Skeletal muscle cell (primary cell): ENCODE measurements at regions not wholly inside any gene's neighbourhood (a gene's known extent, or its start where the extent isn't known, plus 50 kb on each side); places are given as distances from the start of the nearest gene placed in this dataset.

ENCODE experiments used
- DNase-seq: peaks from one replicate; pipeline ENCODE4 v3.0.0-alpha.2; 2010; ENCODE audit warnings: low read depth
- H3K4me3 ChIP-seq: 2 replicates; pipeline ENCODE4 v1.5.1; 2011; ENCODE audit warnings: low read depth, mild to moderate bottlenecking, control low read depth, low read length, moderate library complexity

DNA sequence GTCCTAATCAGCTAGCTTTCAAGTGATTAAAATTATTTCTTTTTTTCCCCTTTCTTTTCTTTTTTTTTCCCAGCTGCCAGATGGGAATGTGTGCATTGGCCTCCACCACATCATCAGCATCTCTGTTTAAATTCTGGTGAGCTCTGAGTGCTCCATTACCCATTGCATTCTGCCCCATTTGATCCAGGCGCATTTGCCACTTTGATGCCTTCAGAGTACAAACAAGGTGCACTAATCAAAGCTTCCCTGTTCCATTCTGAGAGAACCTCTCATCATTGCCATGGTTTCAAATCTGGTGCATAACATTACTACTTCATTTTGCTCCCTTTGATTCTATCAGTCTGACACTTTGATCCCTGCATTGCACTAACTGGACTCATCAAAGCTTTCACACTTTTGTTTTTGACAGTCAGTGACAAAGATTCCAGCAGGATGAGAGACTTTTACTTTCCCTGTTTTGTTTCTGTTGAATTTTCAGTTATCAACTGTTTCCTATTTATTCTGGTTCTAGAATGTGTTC lies 238.8 kb upstream of the PCDH10 start:
- no peak overlapping the region for H3K4me3 ChIP-seq
- no peak for DNase-seq

DNA sequence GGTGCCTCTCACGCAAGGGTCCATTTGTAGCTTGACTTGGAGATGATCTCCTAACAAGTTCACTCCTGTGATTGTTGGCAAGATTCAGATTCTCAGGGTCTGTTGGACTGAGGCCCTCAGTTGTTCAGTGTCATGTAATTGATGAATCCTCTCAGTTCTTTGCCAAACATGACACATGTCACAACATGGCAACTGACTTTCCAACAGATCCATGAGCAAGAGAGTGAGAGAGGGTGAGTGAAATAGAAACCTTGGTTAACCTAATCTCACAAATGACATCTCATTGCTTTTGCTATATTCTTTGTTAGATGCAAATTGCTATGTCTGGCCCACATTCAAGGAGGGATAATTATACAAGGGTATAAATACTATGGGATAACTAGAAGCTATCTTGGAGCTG lies 231.0 kb upstream of the PCDH10 start:
- DNase-seq: no peak
- no peak overlapping the region for H3K4me3 ChIP-seq

DNA sequence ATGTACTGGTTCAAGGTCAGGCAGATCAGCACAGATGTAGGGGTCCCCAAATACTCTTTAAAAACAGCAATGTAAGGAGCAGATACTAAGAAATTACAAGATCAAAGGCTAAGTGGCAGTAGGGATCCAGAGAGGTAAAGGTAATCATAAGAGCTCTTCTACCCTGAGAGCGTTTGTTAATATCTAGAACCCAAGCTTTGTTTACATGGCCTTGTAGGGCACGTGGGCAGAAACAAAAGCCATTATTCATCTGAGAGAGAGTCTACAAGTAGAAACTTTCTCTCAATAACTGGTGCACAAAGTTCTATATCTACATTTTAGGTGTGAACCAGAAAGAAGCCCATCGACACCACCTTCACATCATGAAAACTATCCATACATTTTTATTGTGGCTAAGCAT lies 225.6 kb upstream of the PCDH10 start:
- no peak for DNase-seq
- H3K4me3 ChIP-seq: no peak overlapping the region

DNA sequence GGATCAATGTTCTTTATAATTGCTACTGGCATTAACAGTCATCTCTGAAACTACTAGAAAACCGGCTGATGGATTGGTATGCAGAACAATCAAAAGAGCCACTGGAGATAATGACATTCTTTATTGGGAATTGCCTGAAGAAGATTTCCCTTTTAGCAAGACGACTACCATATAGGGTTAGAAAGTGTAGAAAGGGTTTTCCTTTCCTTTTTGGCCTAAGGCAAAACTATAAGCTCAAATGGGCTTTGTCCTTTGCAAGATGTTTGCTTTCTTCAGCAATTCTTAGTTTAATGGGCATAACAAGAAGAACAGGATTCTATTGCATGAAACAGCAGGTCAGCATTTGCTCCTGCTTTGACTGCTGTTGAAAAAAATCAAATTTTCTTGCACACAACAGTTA lies 214.2 kb upstream of the PCDH10 start:
- no peak for DNase-seq
- no peak overlapping the region for H3K4me3 ChIP-seq

DNA sequence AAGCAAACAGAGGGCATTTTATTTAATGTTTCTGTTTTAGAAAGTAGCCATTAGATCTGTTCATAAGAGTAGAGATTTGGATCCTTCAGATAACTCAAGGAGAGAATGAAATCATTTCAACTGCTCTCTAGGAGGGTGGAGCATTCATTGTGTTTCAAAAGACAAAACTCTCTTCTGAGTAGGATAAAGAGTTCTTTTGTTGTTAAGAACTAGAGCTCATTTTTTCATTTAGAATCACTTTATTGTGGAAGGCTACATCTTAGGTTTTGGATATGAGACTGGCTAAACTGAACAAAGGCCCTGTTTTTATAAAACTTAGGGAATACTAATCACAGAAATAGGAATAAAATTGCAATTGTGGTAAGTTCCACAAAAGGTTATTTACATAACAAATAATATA lies 193.9 kb upstream of the PCDH10 start:
- no peak overlapping the region for H3K4me3 ChIP-seq
- no peak for DNase-seq

DNA sequence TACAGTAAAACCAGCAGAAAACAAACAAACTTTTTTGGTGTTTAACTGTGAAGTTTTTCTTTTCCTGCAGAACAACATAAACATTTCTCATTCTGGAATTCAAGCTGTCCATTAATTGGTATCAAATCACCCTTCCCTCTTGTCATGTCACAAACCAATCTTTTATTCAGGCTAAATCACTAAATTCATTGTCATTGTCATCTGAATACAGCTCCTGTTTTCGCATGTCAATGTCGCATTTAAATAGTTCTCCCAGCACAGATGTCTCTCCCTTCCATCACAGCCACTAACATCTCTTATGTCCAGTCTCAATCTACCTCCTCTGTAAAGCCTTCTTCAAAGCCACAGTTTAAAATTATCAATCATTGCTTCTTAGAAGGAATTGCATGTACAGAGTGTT lies 192.1 kb upstream of the PCDH10 start:
- no peak overlapping the region for H3K4me3 ChIP-seq
- no peak for DNase-seq

DNA sequence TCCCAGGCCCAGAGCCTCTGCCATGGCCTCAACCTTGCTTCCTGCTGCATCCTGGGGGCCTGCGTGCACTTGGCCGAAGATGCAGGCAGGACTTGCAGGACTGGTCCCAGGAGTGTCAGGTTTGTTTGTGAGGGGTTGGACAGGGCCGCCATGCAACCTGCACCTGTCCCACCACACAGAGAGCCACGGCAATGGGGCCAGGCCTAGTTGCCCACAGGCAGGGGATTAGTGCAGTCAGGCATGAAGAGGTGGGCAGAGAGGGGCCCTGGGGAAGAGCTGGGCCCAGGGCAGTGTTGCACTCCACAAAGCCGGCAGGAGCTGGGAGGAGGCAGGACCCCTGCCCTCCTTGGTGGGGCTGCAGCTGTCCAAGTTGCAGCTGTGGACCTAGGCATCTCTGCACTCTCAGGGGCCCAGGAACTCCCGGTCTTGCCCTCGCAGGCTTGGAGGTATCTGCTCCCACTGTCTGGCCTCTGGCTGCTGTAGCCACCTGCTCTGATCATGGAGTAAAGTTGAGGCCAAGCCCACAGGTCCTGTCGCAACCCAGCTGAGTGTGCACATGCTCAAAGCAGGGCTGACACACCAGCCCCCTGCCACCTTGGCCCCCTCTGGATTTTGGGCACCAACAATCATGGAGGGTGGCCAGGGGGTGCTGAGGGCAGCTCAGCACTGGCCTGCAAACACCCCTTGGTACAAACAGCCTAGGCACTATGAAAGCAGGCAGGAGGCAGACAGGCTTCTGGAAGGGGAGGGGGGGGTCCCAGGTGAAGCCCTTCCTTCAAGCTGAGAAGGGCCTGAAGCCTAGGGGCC lies 190.4 kb upstream of the PCDH10 start:
- no peak for DNase-seq
- H3K4me3 ChIP-seq: no peak overlapping the region

DNA sequence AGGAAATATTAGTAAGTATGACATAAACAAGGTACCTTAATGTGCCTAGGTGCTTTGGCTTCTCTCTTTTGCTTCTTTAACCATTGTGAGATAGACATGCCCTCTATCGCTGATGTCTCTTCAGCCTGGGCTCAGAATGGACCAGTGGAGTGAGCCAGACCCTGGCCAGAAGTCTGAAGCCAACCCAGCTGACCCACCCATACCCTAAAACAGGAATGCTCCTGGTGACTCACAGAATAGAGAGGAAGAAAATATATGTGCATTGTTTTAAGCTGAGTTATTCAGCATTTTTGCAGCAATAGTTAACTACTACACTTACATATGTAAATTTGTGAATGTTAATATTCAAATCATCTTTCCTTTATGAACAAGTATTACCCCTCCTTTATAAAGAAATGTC lies 167.5 kb upstream of the PCDH10 start:
- no peak overlapping the region for H3K4me3 ChIP-seq
- DNase-seq: no peak

DNA sequence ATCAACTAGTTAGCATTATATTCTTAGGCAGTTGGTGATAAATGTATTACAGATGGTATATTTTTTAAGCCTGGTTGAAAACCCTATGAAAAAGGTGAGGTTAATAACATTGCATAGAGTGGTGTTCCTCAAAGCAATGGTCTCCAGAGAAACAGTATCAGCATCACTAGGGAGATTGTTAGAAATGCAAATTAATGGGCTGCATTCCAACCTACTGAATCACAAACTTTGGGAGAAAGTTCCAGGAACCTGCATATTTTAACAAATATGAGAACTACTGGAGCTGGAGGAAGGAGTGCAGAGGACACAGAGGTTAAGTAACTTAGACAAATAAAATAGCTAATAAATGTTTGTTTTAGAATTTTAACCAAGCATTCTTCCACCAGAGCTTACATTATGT lies 166.9 kb upstream of the PCDH10 start:
- DNase-seq: no peak
- no peak overlapping the region for H3K4me3 ChIP-seq

DNA sequence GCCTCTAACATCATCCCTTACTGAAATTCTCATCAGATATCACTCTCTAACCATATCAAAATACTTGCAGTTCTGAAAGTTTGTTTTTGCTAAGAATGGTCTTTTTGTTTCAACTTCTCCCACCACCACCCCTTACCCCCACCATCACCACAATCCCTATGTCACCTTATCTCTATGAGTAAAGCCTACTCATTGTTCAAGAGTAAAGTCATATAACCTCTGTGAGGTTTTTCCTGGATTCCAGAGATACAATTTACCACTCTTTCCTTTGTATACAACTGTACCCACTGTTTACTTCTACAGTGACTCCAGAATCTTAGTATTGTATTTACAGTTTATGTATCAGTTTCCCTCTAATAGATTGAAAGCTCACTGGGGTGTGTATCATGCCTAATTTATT lies 158.0 kb upstream of the PCDH10 start:
- no peak for DNase-seq
- no peak overlapping the region for H3K4me3 ChIP-seq

DNA sequence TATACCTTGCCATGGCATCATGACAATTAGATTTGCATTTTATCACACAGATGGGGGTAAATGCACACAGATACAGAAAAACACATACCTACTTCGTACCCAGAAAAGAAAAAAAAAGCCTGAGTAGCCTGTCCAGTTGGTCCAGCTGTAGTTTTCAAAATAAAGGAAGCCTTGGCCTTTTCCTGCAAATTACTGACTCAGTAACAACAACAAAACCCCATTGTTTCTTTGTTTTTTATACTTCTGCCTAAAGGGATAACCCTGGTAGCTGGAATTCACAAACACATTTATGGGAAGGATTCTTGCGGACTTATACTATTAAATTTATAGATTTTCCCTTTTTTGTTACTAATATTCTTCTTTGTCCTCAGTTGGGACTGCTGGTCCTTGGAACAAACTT lies 156.4 kb upstream of the PCDH10 start:
- no peak for DNase-seq
- H3K4me3 ChIP-seq: no peak overlapping the region

DNA sequence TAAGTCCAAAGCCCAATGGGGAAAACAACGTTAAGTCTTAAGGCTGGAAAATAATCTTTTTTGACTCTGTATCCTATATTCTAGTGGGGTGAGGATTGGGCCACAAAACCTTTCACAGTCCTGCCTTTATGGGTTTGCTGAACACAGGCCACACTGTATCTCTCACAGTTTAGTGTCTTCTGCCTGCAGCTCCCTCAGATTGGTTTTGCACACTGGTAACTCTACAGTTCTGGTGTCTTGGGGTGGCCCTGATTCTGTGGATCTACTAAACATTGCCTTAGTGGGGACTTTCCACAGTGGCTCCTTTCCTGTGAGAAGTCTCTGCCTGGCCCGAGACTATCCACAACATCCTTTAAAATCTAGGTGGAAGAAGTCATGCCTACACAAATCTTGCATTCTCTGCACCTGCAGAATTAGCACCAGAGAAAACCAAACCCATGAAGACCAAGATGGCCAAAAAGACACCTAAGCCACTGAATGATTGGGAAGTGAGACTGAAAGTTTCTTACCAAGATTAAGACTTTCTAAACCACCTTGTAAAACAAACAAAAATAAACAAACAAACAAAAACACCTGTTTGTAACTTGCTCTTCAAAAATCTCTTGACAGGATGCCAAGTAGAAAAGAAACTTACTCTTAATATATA lies 150.4 kb upstream of the PCDH10 start:
- no peak overlapping the region for H3K4me3 ChIP-seq
- no peak for DNase-seq

DNA sequence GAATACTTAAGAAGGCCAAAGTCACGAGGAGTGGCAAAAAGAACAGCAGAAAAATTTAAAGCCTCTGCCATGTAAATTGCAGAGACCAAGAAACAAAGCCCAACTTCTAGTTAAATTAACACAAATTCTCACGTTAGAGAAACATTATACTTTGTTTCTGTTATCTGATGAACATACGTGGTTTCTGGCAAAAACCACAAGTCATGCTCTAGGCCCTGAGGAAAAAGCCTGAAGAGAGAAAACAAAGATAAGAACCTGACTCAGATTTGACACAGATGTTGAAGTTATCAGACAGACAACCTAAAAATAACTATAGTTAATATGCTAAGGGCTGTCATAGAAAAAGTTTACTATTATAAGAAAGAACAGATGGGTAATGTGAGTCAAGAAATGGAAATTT lies 149.1 kb upstream of the PCDH10 start:
- no peak overlapping the region for H3K4me3 ChIP-seq
- no peak for DNase-seq

DNA sequence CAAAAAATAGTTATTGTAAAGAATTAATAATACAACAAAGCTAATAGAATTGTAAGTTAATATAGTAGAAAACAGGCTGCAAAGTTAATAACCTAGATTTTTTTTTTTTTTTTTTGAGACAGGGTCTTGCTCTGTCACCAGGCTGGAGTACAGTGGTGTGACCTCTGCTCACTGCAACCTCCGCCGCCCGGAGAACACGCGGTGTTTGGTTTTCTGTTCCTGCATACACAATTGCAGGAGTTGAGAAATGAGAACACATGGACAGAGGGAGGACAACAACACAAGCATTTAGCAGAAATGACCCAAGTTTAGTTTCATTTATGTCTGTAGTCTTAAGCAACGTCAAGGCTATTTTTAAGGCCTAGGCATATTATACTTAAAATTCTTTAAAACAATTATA lies 145.9 kb upstream of the PCDH10 start:
- DNase-seq: no peak

DNA sequence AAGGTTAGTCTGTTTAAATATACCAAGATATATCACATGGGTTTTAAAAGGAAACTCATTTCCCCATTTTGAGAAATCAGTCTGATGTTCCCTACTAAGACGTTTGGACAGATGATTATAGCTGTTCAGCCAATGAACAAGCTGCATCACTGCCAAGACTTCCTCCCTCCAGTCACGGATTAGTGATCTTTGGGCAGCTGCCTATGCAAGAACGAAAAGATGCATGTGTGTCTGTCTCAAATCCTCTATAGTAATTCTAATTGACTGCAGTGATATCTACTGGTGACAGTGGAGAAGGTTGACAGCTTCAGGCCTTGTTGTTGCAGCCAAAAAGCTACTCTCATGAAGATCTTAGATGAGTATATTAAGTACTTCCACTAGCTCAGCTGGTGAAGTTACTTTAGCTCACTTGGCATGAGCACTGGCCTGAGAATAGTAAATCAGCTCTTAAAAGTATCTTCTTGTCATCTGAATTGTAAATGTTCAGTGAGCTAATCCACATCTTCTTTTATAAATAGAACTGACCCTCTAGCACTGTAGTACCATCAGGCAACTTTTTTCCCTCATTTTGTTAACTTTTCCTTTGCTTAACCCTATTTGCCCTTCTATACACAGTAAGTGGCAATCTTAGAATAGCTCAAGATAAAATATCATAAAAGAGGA lies 134.5 kb upstream of the PCDH10 start:
- DNase-seq: no peak
- H3K4me3 ChIP-seq: no peak overlapping the region

More for the DNA sequence above, 145.9 kb upstream of the PCDH10 start:
- H3K4me3 ChIP-seq: no peak overlapping the region

DNA sequence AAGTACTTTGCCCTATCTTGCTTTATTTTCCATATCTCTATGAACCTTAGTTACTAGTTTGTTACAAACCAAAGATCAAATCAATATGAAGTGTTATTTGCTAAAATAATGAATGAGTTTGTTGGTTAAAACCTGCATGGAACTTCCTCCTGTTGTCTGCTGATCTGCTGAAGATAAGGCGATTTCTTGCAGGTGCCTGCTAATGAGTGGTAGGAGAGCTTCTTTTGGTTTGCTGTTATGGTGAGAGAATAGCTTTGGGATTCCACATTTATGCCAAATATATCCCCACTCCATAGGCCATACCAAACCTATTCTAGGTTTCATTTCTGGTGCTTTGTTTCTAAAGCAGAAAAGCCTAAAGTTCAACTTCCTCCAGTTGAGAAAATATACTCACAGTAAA lies 103.8 kb upstream of the PCDH10 start:
- no peak overlapping the region for H3K4me3 ChIP-seq
- DNase-seq: no peak

DNA sequence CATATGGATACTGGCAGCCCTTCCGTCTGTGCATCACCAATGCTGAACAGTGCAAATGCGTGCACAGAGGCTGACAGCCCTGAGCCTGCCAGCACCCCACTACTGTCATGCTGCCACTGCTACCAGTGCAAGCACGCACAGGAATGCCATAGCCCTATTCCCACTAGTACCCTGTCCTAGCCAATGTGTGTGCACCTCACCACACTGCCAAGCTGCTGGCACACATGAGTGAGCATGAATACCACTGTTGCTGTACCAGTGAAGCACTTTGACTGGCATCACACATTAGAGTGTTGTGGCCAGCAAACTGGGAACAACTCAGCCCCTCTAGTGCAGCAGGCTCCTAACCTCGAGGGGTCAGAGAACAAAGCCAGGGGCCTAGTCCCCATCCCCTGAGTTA lies 102.9 kb upstream of the PCDH10 start:
- H3K4me3 ChIP-seq: no peak overlapping the region
- no peak for DNase-seq

DNA sequence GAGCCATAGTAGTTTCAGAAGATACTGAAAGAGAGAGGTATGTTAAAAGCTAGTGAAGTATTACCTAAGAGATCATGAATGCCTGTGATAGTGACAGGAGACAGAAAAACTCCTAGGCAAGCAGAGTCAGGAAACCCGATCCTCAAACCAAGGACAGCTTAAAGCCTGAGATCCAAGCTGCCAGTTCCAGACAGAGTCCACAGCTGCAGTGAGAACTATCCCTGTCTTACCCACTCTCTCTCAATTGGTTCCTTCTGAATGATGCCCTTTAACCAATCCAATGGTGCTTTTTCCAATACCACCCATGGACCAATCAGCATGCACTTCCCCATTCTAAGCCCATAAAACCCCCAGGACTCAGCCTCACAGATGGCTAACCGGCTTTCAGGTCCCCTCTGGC lies 90.4 kb upstream of the PCDH10 start:
- no peak for DNase-seq
- H3K4me3 ChIP-seq: no peak overlapping the region

DNA sequence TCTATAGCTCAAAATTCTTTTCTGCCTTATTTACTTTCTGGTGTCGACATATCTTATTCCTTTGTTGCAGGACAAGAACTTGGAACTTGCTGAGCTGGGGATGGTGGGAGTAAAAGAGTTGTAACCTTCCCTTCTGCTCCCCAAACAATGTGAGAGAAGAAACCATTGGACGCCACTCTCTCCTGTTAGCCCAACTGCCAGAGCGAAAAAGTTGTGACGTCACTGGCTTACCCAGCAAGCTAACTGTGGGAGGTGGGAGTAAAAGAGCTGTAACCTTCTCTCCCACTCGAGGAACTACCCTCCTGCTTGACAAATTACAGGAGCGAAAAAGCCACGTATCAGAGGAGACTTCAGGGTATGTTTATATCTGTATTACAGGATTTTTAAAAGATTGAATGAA lies 90.0 kb upstream of the PCDH10 start:
- DNase-seq: no peak
- no peak overlapping the region for H3K4me3 ChIP-seq

DNA sequence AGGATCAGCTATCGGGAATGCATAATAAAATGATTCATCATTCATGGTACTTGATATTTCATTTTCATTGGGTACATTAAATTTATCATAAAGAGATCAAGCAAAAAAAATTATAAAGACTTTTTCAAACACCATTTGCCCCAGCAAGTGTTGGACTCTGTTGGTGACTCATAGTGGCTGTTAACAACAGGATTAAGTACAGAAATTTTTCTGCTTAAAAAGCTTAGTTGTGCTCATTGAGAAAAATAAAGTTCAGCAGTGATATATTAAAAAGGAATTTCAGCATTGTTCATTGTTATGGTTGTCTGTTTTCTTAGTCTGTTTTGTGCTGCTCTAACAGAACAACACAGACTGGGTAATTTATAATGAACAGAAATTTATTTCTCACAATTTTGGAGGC lies 86.2 kb upstream of the PCDH10 start:
- H3K4me3 ChIP-seq: no peak overlapping the region
- no peak for DNase-seq

DNA sequence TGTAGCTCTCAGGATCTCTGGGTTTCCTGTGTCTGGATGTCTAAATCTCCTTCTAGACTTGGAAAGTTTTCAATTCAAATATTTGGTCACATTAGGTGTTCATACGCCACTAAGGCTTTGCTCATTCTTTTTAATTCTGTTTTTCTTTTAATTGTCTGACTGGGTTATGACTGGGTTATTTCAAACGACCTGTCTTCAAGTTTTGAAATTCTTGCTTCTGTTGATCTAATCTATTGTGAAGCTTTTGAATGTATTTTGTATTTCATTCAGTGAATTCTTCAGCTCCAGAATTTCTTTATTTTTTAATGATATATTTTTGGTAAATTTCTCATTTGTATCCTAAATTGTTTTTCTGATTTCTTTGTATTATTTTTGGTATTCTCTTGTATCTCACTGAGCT lies 81.0 kb upstream of the PCDH10 start:
- DNase-seq: no peak
- H3K4me3 ChIP-seq: no peak overlapping the region
